Epithelial cell of esophagus (primary cell): ENCODE measurements at regions not wholly inside any gene's neighbourhood (a gene's known extent, or its start where the extent isn't known, plus 50 kb on each side); places are given as distances from the start of the nearest gene placed in this dataset.

Source experiments
- DNase-seq: peaks from one replicate; pipeline ENCODE4 v3.0.0; 2010; ENCODE audit warnings: low read depth
- H3K4me3 ChIP-seq: 2 replicates; pipeline ENCODE4 v1.5.1; 2011; ENCODE audit warnings: mild to moderate bottlenecking, low read length, control low read depth
- TF ChIP-seq, protein P1 (sequence below): IDR thresholded peaks from 2 replicates; pipeline ENCODE4 v1.5.1; 2011; ENCODE audit warnings: low read depth, mild to moderate bottlenecking, low read length, control low read depth, inconsistent platforms; ENCODE audit not compliant: insufficient read depth; ENCODE audit errors: missing control alignments

DNA sequence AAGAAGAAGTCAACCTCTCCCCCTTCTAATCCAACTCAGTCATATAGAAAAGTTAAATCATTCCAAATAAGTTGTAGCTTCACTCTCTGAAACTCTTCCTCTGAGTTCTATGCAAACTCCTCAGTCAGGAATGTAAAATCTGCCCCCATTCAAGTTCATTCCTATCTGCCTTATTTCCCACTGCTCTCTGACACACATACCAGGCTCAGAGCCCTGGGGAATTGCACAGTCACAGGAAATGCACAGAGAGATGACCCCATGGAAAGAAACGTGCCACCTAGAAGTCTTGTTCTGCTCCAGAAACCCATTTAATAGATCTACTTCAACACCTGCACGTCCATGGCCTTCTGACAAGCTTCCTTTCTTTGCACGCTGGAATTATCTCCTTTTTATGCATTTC lies 236.0 kb upstream of the VCX3A start:
- no peak for DNase-seq
- no peak overlapping the region for H3K4me3 ChIP-seq
- TF ChIP-seq, protein P1, sequence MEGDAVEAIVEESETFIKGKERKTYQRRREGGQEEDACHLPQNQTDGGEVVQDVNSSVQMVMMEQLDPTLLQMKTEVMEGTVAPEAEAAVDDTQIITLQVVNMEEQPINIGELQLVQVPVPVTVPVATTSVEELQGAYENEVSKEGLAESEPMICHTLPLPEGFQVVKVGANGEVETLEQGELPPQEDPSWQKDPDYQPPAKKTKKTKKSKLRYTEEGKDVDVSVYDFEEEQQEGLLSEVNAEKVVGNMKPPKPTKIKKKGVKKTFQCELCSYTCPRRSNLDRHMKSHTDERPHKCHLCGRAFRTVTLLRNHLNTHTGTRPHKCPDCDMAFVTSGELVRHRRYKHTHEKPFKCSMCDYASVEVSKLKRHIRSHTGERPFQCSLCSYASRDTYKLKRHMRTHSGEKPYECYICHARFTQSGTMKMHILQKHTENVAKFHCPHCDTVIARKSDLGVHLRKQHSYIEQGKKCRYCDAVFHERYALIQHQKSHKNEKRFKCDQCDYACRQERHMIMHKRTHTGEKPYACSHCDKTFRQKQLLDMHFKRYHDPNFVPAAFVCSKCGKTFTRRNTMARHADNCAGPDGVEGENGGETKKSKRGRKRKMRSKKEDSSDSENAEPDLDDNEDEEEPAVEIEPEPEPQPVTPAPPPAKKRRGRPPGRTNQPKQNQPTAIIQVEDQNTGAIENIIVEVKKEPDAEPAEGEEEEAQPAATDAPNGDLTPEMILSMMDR: no peak

DNA sequence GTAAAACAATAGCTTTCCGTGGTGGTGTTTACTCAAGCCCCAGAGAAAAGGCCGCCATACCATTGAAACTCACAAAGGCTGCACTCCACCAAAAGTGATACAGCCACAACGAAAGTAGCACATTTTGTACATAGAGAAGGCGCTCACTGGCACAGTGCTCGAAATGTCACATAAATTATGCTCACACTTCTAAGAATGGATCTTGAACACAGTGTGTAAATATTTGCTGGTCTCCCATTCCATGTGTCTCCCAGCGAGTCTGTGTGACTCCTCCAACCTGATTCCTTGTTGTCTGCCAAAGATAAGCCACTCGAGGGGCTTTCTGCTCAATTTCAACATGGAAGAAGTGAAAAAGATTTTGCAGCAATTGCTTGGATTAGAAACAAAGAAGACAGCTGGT lies 234.0 kb upstream of the VCX3A start:
- H3K4me3 ChIP-seq: no peak overlapping the region
- TF ChIP-seq, protein P1: no peak
- DNase-seq: no peak

DNA sequence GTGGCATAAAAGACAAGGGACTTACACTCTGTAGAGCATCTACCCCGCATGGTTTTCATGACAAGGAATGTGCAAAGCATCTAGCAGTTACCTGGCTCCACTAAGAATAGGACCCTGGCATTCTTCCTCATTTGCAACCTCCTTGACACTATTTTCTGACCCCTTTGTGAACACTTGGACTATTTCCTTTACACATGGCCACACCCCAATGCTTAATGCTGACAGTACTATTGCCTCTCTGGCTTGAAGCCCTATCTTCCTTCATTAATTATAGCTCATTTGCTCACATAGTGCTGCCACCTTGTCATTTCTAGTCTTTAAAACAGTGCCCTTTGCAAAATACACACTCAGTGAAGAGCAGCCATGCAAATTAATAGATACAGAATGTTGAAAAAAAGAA lies 226.3 kb upstream of the VCX3A start:
- no peak for DNase-seq
- H3K4me3 ChIP-seq: no peak overlapping the region
- TF ChIP-seq, protein P1: no peak

DNA sequence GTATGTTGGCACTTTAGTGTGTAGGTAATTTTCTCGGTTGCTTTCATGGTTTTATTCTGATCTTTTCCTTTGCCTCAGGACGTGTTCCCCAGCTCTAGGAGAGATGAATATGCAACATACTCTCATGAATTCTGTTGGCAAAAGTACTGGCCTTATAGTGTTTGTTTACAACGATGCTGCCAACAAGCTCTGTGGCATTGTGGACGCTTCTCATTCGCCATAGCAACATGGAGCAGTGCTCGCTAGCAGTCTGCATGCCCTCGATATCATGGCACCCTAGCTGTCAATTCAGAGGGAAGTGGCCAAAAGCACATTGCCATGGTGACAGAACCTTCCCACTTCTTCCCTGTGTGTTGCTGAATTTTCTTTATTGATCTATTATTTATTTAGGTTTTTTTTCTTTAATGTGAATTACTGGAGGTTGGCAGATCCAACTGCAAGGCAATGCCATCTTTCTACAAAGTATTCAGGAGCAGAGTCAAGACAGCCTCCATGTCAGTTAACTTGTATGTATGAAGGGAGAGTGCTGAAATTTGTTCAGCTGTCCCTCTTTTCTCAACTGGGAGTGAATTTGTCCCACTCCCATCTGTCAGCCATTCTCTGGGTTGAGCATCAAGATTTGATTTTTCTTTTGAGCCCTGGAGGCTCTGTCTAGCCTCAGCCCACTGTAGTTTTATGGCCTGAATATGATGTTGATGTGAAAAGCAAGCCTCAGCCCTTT lies 224.9 kb upstream of the VCX3A start:
- TF ChIP-seq, protein P1: no peak
- no peak overlapping the region for H3K4me3 ChIP-seq
- DNase-seq: no peak

DNA sequence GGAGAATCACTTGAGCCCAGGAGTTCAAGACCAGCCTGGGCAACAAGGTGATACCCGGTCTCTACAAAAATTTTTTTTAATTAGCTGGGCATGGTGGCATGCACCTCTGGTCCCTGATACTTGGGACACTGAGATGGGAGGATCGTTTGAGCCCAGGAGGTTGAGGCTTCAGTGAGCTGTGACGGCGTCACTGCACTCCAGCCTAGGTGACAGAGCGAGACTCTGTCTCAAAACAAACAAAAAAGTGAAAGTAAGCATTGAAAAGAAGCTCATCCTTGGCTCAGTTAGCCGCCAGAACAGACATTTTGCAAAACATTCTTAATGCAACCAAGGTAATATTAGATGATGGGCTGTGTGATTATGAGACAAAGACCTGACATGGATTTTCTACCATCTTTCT lies 223.3 kb upstream of the VCX3A start:
- no peak for DNase-seq
- TF ChIP-seq, protein P1: no peak
- no peak overlapping the region for H3K4me3 ChIP-seq

DNA sequence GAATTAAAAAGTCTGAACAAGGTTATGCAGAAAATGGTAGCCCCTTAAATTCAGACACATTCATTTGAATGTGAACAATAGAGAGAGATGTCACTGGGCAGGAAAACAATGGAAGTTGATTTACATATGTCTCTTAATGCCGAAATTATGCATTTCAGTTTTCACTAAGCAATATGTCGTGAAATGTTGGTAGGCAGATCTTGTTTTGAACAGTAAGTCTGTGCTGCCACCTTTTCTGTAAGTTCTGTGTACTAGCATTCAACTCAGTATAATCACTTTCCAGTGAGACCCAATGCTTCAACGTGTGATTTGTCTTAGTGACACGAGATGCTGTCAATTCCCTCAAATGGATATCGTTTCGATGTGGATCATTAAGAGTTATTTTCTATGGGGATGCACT lies 222.7 kb upstream of the VCX3A start:
- H3K4me3 ChIP-seq: no peak overlapping the region
- DNase-seq: no peak
- TF ChIP-seq, protein P1: no peak

DNA sequence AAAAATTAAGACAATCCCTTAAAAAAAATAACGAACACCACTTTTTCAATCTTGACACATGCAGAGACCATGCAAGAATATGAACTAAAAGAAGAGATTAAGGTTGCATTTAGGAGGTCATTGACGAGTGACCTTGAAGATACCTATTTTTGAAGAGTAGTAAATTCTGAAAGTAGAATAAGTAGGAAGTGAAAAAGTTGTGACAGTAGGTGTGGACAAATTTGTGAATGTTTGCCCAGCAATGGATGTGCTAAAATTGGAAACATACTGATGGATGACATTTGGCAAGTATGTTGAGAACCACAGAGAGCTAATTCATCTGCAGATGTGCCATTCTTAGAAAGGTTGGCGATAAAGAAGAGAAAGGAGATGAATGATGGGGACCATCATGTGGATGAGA lies 213.7 kb upstream of the VCX3A start:
- H3K4me3 ChIP-seq: no peak overlapping the region
- DNase-seq: no peak
- TF ChIP-seq, protein P1: no peak
